Testis (tissue), 2 donors: ENCODE measurements at regions not wholly inside any gene's neighbourhood (a gene's known extent, or its start where the extent isn't known, plus 50 kb on each side); places are given as distances from the start of the nearest gene placed in this dataset.

Source experiments
- DNase-seq: peaks from one replicate; pipeline ENCODE4 v3.0.0-alpha.2; 2019
- H3K27ac ChIP-seq, 2 donors: fragments of 200-600 bp; sonication (generic); one replicate each; pipeline ENCODE4 v1.5.1; 2019
- H3K27me3 ChIP-seq: fragments of 200-600 bp; sonication (generic); one replicate; pipeline ENCODE4 v1.5.1; 2019
- H3K36me3 ChIP-seq: fragments of 200-600 bp; sonication (generic); one replicate; pipeline ENCODE4 v1.5.1; 2017; ENCODE audit warnings: low read depth; ENCODE audit errors: missing control alignments
- H3K4me1 ChIP-seq: fragments of 200-600 bp; sonication (generic); one replicate; pipeline ENCODE4 v1.5.1; 2019
- H3K4me3 ChIP-seq, 2 donors: fragments of 200-600 bp; sonication (generic); one replicate each; pipeline ENCODE4 v1.5.1; 2017 to 2019
- H3K9me3 ChIP-seq: fragments of 200-600 bp; sonication (generic); one replicate; pipeline ENCODE4 v1.5.1; 2017
- CTCF ChIP-seq, 3 experiments: fragments of 450-650 bp in 2 of 3; fragments of 200-600 bp in 1 of 3; sonication (generic) in 1 of 3; IDR thresholded peaks; one replicate each; pipeline ENCODE4 v1.5.1; 2016 to 2019; ENCODE audit warnings: antibody characterized with exemption in 3 of 3, mild to moderate bottlenecking in 2 of 3, moderate library complexity in 1 of 3
- POLR2A ChIP-seq: fragments of 450-650 bp; IDR thresholded peaks from one replicate; pipeline ENCODE4 v1.6.1; 2017; ENCODE audit warnings: antibody characterized with exemption, mild to moderate bottlenecking, moderate library complexity
- WGBS, 2 donors: methylation state at CpG; one replicate each; pipeline ENCODE4 v1.1.5; 2018; 5-methylcytosine and 5-hydroxymethylcytosine counted together
- intact Hi-C: fragments of 100-400 bp; cut with DNase I; formaldehyde crosslinking; loops from one replicate; pipeline ENCODE4 v1.15.1; 2023; ENCODE audit warnings: low total_unique reads

GRCh38 chr18:47343291-47343690 is 91.8 kb upstream of the SKOR2 start:
- H3K4me1 ChIP-seq: no peaks in the 10 kb centered on the region
- H3K4me3 ChIP-seq: no peak overlapping the region
- H3K9me3 ChIP-seq: no peaks in the 10 kb centered on the region
- intact Hi-C loops: no loop called here
- no peak for DNase-seq
- H3K27me3 ChIP-seq: no peaks in the 10 kb centered on the region
- H3K36me3 ChIP-seq: no peaks in the 10 kb centered on the region
- no peak overlapping the region for H3K27ac ChIP-seq
- TF ChIP-seq POLR2A (no peak), CTCF (IDR thresholded peaks at IDR 0.05) (no peak)
- 77 to 86% methylated on average over 4 of the region's 4 CpGs for WGBS, 2 donors

GRCh38 chr18:47342566-47342965 is 91.1 kb upstream of the SKOR2 start:
- 83 to 93% methylated on average over 1 of the region's 1 CpG for WGBS, 2 donors
- intact Hi-C loops: no loop called here
- H3K9me3 ChIP-seq: no peaks in the 10 kb centered on the region
- H3K36me3 ChIP-seq: no peaks in the 10 kb centered on the region
- no peaks in the 10 kb centered on the region for H3K4me1 ChIP-seq
- no peak for DNase-seq
- no peaks in the 10 kb centered on the region for H3K27me3 ChIP-seq
- no peak overlapping the region for H3K27ac ChIP-seq
- no peak for TF ChIP-seq POLR2A
- no peak for TF ChIP-seq CTCF (IDR thresholded peaks at IDR 0.05)
- H3K4me3 ChIP-seq: no peak overlapping the region

- H3K9me3 ChIP-seq: no peaks in the 10 kb centered on the region
- H3K27ac ChIP-seq: no peak overlapping the region
- H3K27me3 ChIP-seq: no peaks in the 10 kb centered on the region
- no peak for DNase-seq
- H3K4me1 ChIP-seq: no peaks in the 10 kb centered on the region
- no peaks in the 10 kb centered on the region for H3K36me3 ChIP-seq
- 68 to 71% methylated on average over 6 of the region's 6 CpGs for whole genome bisulfite sequencing, 2 donors
- intact Hi-C loops: no loop called here
- TF ChIP-seq POLR2A: no peak
- no peak for TF ChIP-seq CTCF (IDR thresholded peaks at IDR 0.05)
- no peak overlapping the region for H3K4me3 ChIP-seq
These were observed 90.2 kb upstream of the SKOR2 start for GRCh38 chr18:47341678-47342077.

- TF ChIP-seq CTCF (IDR thresholded peaks at IDR 0.05) (no peak), POLR2A (no peak)
- no peaks in the 10 kb centered on the region for H3K9me3 ChIP-seq
- H3K4me3 ChIP-seq: no peak overlapping the region
- no peaks in the 10 kb centered on the region for H3K36me3 ChIP-seq
- no peaks in the 10 kb centered on the region for H3K4me1 ChIP-seq
- H3K27me3 ChIP-seq: no peaks in the 10 kb centered on the region
- no peak for DNase-seq
- intact Hi-C loops: no loop called here
- H3K27ac ChIP-seq: no peak overlapping the region
These were observed 83.5 kb upstream of the SKOR2 start for GRCh38 chr18:47334966-47335365.

GRCh38 chr18:47333926-47334635 is 82.6 kb upstream of the SKOR2 start:
- 70 to 72% methylated on average over 12 of the region's 12 CpGs for WGBS, 2 donors
- no peaks in the 10 kb centered on the region for H3K9me3 ChIP-seq
- H3K27ac ChIP-seq: no peak overlapping the region
- H3K4me3 ChIP-seq: no peak overlapping the region
- intact Hi-C loops: no loop called here
- no peak for TF ChIP-seq CTCF (IDR thresholded peaks at IDR 0.05)
- no peak for TF ChIP-seq POLR2A
- H3K4me1 ChIP-seq: no peaks in the 10 kb centered on the region
- H3K36me3 ChIP-seq: no peaks in the 10 kb centered on the region
- no peak for DNase-seq
- no peaks in the 10 kb centered on the region for H3K27me3 ChIP-seq
